ENCODE measurements at regions not wholly inside any gene's neighbourhood (a gene's known extent, or its start where the extent isn't known, plus 50 kb on each side); places are given as distances from the start of the nearest gene placed in this dataset.

DNA sequence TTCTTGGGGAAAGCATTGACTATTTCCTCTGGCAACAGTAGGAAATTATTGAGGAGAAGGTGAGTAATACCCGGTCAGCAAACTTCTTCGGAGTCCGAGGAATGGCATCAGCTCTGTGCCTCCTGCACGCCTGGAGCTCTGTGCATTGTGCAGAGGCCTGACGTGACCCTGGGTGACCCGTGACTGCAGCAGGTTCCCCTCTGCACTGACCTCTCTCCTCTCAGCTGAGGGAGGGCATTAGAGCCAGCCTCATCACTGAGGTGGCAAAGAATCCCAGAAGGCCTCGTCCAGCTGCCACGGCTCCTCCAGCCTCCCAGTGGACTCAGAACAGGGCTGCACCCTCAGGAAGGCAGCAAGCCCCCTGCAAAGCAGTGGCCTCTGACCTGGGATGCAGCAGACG lies 502.9 kb downstream of the CD83 start:
- Mint-ChIP-seq H3K36me3 (no peaks in the 10 kb centered on the region), H3K27ac (no peak overlapping the region), H3K9me3 (peaks cover 3% of the 10 kb centered on the region), H3K27me3 (ENCODE audit: low read depth) (peaks cover 25% of the 10 kb centered on the region), H3K4me1 (peaks cover 21% of the 10 kb centered on the region), H3K4me3 (no peak overlapping the region)
- no peak for DNase-seq (ENCODE audit: low spot score in 2 of 2, unreplicated experiment in 2 of 2)
- TF ChIP-seq, protein P1, sequence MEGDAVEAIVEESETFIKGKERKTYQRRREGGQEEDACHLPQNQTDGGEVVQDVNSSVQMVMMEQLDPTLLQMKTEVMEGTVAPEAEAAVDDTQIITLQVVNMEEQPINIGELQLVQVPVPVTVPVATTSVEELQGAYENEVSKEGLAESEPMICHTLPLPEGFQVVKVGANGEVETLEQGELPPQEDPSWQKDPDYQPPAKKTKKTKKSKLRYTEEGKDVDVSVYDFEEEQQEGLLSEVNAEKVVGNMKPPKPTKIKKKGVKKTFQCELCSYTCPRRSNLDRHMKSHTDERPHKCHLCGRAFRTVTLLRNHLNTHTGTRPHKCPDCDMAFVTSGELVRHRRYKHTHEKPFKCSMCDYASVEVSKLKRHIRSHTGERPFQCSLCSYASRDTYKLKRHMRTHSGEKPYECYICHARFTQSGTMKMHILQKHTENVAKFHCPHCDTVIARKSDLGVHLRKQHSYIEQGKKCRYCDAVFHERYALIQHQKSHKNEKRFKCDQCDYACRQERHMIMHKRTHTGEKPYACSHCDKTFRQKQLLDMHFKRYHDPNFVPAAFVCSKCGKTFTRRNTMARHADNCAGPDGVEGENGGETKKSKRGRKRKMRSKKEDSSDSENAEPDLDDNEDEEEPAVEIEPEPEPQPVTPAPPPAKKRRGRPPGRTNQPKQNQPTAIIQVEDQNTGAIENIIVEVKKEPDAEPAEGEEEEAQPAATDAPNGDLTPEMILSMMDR (IDR thresholded peaks at IDR 0.05; ENCODE audit: unreplicated experiment) = no peak

DNA sequence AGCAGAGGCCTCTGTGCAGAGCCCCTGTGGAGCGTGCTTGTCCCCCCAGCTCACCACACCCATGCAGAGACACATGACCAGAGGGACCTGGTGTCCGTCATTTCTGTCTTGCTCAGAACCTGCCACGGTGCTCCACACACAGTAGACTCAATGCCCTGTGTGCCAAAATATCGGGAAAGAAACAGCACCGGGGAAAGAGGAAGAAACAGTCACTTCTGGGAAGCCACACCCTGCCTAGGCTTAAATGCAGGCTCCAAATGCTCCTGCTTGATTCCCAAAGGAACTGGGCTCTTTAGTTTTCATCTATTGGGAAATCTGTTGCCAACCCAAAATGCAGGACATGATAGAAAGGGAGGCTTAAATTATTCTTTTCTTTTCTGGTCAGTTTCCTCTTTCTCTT lies 503.9 kb downstream of the CD83 start:
- Mint-ChIP-seq H3K27me3 (ENCODE audit: low read depth) (peaks cover 26% of the 10 kb centered on the region), H3K36me3 (no peaks in the 10 kb centered on the region), H3K4me1 (peaks cover 21% of the 10 kb centered on the region), H3K9me3 (no peaks in the 10 kb centered on the region), H3K4me3 (no peak overlapping the region), H3K27ac (no peak overlapping the region)
- TF ChIP-seq, protein P1 (IDR thresholded peaks at IDR 0.05; ENCODE audit: unreplicated experiment) = no peak
- DNase-seq (ENCODE audit: low spot score in 2 of 2, unreplicated experiment in 2 of 2) = no peak

DNA sequence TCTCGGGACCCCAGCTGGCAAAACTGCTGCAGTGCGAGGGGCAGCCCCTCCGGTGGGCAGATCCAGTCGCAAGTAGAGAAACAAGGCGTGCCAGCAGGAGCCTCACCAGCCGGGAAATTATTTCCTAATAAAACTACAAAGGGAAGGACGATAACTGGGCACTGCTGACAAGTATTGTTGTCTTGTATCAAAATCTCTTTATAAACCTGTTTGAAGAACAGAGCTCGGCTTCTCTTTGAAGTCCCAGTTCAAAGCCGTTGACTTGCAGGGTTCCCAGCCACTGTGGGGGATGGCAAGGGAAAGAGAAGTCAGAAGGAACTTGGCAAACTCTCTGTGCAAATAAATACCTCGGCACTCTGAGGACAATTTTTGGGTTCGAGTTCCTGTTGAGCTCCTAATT lies 504.5 kb downstream of the CD83 start:
- TF ChIP-seq, protein P1 (IDR thresholded peaks at IDR 0.05; ENCODE audit: unreplicated experiment) = no peak
- Mint-ChIP-seq H3K4me1 (peaks cover 21% of the 10 kb centered on the region), H3K27ac (no peak overlapping the region), H3K9me3 (peaks cover 1% of the 10 kb centered on the region), H3K4me3 (no peak overlapping the region), H3K27me3 (ENCODE audit: low read depth) (peaks cover 26% of the 10 kb centered on the region), H3K36me3 (no peaks in the 10 kb centered on the region)
- no peak for DNase-seq (ENCODE audit: low spot score in 2 of 2, unreplicated experiment in 2 of 2)

DNA sequence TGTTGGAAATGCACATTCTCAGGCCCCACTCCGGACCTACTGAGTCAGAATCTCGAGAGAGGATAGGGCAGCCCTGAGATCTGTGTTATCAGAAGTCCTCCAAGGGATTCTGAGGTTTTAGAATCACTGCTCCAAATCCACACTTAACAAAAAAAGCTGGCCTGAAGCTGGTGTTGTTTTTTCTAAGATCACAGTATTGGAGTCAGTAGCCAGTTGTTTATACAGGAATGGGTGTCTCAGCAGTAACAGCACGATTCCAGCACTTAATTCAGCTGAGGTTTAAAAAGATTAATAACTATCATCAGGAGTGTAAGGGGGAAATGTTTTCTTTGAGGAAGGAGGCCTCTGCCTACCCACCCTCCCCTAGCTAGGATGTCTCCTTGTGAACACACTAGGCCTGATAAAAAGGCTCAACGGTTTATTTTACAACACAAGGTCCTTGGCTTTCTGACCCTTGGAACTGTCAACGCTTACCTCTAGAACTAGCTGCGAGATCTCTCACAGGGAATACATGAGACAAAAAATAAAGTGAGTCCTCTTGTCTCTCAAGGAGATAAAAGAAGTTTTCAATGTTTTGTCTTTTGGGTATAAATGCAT lies 505.4 kb downstream of the CD83 start:
- Mint-ChIP-seq H3K36me3 (no peaks in the 10 kb centered on the region), H3K4me3 (no peak overlapping the region), H3K27me3 (ENCODE audit: low read depth) (peaks cover 21% of the 10 kb centered on the region), H3K27ac (no peak overlapping the region), H3K9me3 (peaks cover 10% of the 10 kb centered on the region), H3K4me1 (peaks cover 21% of the 10 kb centered on the region)
- DNase-seq (ENCODE audit: low spot score in 2 of 2, unreplicated experiment in 2 of 2) = no peak
- TF ChIP-seq, protein P1 (IDR thresholded peaks at IDR 0.05; ENCODE audit: unreplicated experiment) = no peak

DNA sequence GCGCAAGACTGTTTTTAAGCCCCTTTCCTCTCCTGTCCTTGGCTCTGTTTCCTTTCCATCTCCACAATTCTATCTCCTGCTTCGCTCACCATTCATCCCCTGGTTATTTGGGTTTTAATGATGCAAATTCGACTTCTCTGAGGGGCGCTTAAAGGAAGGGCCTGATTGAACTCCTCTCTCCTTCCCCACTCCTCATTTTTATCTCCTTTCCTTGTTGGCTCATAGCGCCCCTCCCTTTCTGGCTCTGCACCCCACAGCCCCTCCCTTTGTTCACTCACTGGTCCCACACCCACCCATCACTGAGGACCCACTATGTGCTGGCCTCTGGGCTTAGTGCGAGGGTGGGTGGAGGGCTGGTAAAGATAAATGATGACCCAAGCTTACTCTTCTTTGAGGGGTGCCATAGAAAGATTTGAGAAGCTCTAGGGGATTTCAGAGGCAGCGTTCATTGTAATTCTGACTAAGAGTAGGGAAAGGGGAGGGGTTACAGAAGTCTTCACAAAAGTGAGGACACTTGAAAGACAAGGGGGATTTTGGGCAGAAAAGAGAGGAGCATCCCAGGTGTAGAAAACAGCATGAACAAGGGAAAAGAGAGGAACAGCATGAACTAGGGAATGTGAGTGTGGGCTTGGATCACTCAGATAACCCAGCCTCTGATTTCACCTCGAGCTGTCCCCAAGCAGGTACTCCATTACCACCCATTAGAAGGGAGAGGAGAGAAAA lies 507.8 kb downstream of the CD83 start:
- Mint-ChIP-seq H3K9me3 (peaks cover 14% of the 10 kb centered on the region), H3K27ac (no peak overlapping the region), H3K4me1 (peaks cover 22% of the 10 kb centered on the region), H3K4me3 (no peak overlapping the region), H3K27me3 (ENCODE audit: low read depth) (peaks cover 21% of the 10 kb centered on the region), H3K36me3 (no peaks in the 10 kb centered on the region)
- no peak for DNase-seq (ENCODE audit: low spot score in 2 of 2, unreplicated experiment in 2 of 2)
- TF ChIP-seq, protein P1 (IDR thresholded peaks at IDR 0.05; ENCODE audit: unreplicated experiment) = no peak
